ENCODE measurements at regions not wholly inside any gene's neighbourhood (a gene's known extent, or its start where the extent isn't known, plus 50 kb on each side); places are given as distances from the start of the nearest gene placed in this dataset.

DNA sequence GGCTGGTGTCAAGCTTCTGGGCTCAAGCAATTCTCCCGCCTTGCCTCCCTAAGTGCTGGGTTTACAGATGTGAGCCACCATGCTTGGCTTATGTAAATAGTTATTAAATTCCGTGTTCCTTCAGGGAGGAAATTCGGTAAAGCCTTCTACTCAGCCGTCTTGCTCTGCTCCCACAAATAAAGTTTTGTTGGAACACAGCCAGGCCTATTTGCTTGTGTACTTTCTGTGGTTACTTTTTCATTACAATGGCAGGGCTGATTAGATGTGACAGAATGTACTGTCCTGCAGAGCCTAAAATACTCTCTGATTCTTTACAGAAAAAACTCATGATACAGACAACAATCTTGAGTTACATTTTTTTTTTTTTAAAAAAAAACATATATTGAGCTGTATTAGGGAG is 68.8 kb upstream of the TACR1 start:
- Histone ChIP-seq H4K20me1 (ENCODE audit: insufficient read depth, low read length) (no peaks in the 10 kb centered on the region), H3K79me2 (ENCODE audit: low read length) (no peaks in the 10 kb centered on the region), H3K27ac (ENCODE audit: low read length) (no peak overlapping the region), H3K9ac (ENCODE audit: low read length) (no peak overlapping the region), H3K27me3 (ENCODE audit: low read depth, low read length) (no peaks in the 10 kb centered on the region), H3K4me2 (ENCODE audit: low read length) (no peak overlapping the region), H3K4me1 (ENCODE audit: low read length) (no peaks in the 10 kb centered on the region), H3K9me3 (ENCODE audit: insufficient read depth, low read length) (no peaks in the 10 kb centered on the region), H2AFZ (ENCODE audit: low read depth, low read length) (no peak overlapping the region), H3K4me3 (ENCODE audit: low read length) (no peak overlapping the region), H3K36me3 (replicated peaks; ENCODE audit: low read depth, low read length) (no peaks in the 10 kb centered on the region)
- no peak for TF ChIP-seq EZH2phosphoT487 (IDR thresholded peaks at IDR 0.05; ENCODE audit: low read depth)
- TF ChIP-seq, protein P1, sequence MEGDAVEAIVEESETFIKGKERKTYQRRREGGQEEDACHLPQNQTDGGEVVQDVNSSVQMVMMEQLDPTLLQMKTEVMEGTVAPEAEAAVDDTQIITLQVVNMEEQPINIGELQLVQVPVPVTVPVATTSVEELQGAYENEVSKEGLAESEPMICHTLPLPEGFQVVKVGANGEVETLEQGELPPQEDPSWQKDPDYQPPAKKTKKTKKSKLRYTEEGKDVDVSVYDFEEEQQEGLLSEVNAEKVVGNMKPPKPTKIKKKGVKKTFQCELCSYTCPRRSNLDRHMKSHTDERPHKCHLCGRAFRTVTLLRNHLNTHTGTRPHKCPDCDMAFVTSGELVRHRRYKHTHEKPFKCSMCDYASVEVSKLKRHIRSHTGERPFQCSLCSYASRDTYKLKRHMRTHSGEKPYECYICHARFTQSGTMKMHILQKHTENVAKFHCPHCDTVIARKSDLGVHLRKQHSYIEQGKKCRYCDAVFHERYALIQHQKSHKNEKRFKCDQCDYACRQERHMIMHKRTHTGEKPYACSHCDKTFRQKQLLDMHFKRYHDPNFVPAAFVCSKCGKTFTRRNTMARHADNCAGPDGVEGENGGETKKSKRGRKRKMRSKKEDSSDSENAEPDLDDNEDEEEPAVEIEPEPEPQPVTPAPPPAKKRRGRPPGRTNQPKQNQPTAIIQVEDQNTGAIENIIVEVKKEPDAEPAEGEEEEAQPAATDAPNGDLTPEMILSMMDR (IDR thresholded peaks at IDR 0.05; ENCODE audit: low read depth, low read length), result no peak

DNA sequence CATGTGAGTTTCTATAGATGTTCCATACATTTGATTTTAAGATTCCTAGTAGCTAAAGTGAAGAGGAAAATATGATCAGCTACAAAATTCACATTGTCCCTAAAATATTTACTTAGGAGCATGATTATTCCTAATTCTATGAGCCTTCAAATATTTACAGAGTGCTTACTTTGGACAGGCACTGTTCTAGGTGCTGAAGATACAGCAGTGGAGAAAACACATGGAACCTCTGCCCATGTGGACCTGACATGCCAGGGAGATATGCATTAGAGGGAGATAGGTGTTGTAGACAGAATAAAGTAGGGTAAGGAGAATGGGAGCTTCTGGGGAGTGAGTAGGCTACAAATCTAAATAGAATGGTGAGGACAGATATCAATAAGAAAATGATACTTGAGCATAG is 62.6 kb upstream of the TACR1 start:
- Histone ChIP-seq H3K79me2 (ENCODE audit: low read length) (no peaks in the 10 kb centered on the region), H3K9me3 (ENCODE audit: insufficient read depth, low read length) (0 out of 2 replicates have a peak, but pooled peaks cover 7% of the 10 kb centered on the region), H2AFZ (ENCODE audit: low read depth, low read length) (no peak overlapping the region), H3K27ac (ENCODE audit: low read length) (no peak overlapping the region), H3K4me3 (ENCODE audit: low read length) (no peak overlapping the region), H3K9ac (ENCODE audit: low read length) (no peak overlapping the region), H3K27me3 (ENCODE audit: low read depth, low read length) (0 out of 2 replicates have a peak, but pooled peaks cover 4% of the 10 kb centered on the region), H4K20me1 (ENCODE audit: insufficient read depth, low read length) (no peaks in the 10 kb centered on the region), H3K4me2 (ENCODE audit: low read length) (no peak overlapping the region), H3K4me1 (ENCODE audit: low read length) (no peaks in the 10 kb centered on the region), H3K36me3 (replicated peaks; ENCODE audit: low read depth, low read length) (no peaks in the 10 kb centered on the region)
- no peak for TF ChIP-seq EZH2phosphoT487 (IDR thresholded peaks at IDR 0.05; ENCODE audit: low read depth)
- TF ChIP-seq, protein P1 (IDR thresholded peaks at IDR 0.05; ENCODE audit: low read depth, low read length), result no peak

DNA sequence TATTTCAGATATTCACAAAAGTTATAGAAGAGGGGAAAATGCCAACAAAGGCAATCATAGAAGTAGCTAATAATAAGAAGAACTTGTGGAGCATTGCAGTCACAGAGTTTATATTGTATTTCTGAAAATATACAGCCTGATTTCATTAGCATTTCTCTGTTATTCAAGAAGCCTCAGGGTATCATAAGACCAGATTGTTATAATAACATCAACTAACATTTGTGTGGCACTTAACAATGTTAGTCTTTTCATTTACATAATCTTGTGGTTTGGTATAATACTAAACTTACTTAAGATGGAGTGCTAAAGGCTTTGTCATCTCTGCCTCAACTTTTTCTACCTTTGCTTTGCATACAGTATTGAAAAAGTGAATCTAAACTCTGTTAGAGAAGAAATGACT is 61.6 kb upstream of the TACR1 start:
- Histone ChIP-seq H3K36me3 (replicated peaks; ENCODE audit: low read depth, low read length) (no peaks in the 10 kb centered on the region), H3K27me3 (ENCODE audit: low read depth, low read length) (0 out of 2 replicates have a peak, but pooled peaks cover 4% of the 10 kb centered on the region), H3K4me1 (ENCODE audit: low read length) (peaks cover 6% of the 10 kb centered on the region), H3K4me3 (ENCODE audit: low read length) (no peak overlapping the region), H3K27ac (ENCODE audit: low read length) (no peak overlapping the region), H4K20me1 (ENCODE audit: insufficient read depth, low read length) (no peaks in the 10 kb centered on the region), H3K4me2 (ENCODE audit: low read length) (no peak overlapping the region), H3K9me3 (ENCODE audit: insufficient read depth, low read length) (0 out of 2 replicates have a peak, but pooled peaks cover 7% of the 10 kb centered on the region), H3K79me2 (ENCODE audit: low read length) (no peaks in the 10 kb centered on the region), H2AFZ (ENCODE audit: low read depth, low read length) (no peak overlapping the region), H3K9ac (ENCODE audit: low read length) (no peak overlapping the region)
- TF ChIP-seq, protein P1 (IDR thresholded peaks at IDR 0.05; ENCODE audit: low read depth, low read length), result no peak
- TF ChIP-seq EZH2phosphoT487 (IDR thresholded peaks at IDR 0.05; ENCODE audit: low read depth), result no peak

DNA sequence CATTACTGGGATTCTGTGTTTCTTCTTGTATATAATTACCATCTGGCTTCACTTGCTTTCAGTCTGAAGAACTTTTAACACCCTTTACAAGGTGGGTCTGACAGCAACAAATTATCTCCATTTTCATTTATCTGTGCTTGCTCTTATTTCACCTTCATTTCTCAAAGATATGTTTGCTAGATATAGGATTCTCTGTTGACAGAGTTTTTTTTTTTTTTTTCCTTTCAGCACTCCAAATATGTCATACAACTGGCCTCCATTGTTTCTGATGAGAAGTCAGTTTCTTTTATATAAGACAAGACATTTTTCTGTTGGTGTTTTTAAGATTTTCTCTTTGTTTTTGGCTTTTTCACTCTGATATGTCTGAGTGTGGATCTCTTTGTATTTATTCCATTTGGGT is 59.3 kb upstream of the TACR1 start:
- TF ChIP-seq, protein P1 (IDR thresholded peaks at IDR 0.05; ENCODE audit: low read depth, low read length), result no peak
- TF ChIP-seq EZH2phosphoT487 (IDR thresholded peaks at IDR 0.05; ENCODE audit: low read depth), result no peak
- Histone ChIP-seq H3K4me3 (ENCODE audit: low read length) (no peak overlapping the region), H3K27me3 (ENCODE audit: low read depth, low read length) (0 out of 2 replicates have a peak, but pooled peaks cover 4% of the 10 kb centered on the region), H3K9me3 (ENCODE audit: insufficient read depth, low read length) (0 out of 2 replicates have a peak, but pooled peaks cover 7% of the 10 kb centered on the region), H3K4me2 (ENCODE audit: low read length) (no peak overlapping the region), H3K36me3 (replicated peaks; ENCODE audit: low read depth, low read length) (no peaks in the 10 kb centered on the region), H3K9ac (ENCODE audit: low read length) (no peak overlapping the region), H3K27ac (ENCODE audit: low read length) (no peak overlapping the region), H4K20me1 (ENCODE audit: insufficient read depth, low read length) (no peaks in the 10 kb centered on the region), H3K79me2 (ENCODE audit: low read length) (no peaks in the 10 kb centered on the region), H3K4me1 (ENCODE audit: low read length) (peaks cover 6% of the 10 kb centered on the region), H2AFZ (ENCODE audit: low read depth, low read length) (no peak overlapping the region)

Measured in OCI-LY3 (cell line).